HCT116 (cell line): ENCODE measurements at regions not wholly inside any gene's neighbourhood (a gene's known extent, or its start where the extent isn't known, plus 50 kb on each side); places are given as distances from the start of the nearest gene placed in this dataset.
"Not testable (repeated sequence)": the region's sequence is repeated elsewhere in the genome, so short reads cannot be mapped to it uniquely, and the experiment has no call there.

ENCODE experiments used
- ATAC-seq: fragments of 200-7000 bp; cut with Tn5 transposase; 2 replicates; pipeline ENCODE4 v1.9.1; 2020; ENCODE audit warnings: mild to moderate bottlenecking, moderate library complexity
- BruUV-seq: library from RNA; stranded (reverse); fragments of 400-500 nt; replicated peaks from 2 replicates; lab custom pipeline; 2021; lab: Mats Ljungman, UMichigan
- CTCF ChIA-PET: fragments of 300-600 bp; sonication (Branson Sonifier 250); formaldehyde crosslinking; loops from one replicate; lab custom pipeline; 2021; ENCODE audit warnings: antibody characterized with exemption; lab: Charles Lee
- POLR2A ChIA-PET: fragments of 300-600, 350-600 bp; sonication (Branson Sonifier 250); formaldehyde crosslinking; loops from one replicate; lab custom pipeline; 2021; ENCODE audit warnings: antibody characterized with exemption; lab: Charles Lee
- RAD21 ChIA-PET, 2 experiments: fragments of 300-600 bp; sonication (Branson Sonifier 250); formaldehyde crosslinking; loops; one replicate each; lab custom pipeline; 2023; ENCODE audit warnings: low total read pairs in 2 of 2; ENCODE audit not compliant: uncharacterized antibody in 2 of 2, unreplicated experiment in 2 of 2, low non-redundant PET in 1 of 2; lab: Charles Lee
- DNase-seq: peaks from one replicate; pipeline ENCODE4 v3.0.0-alpha.2; 2010; ENCODE audit warnings: low read depth, low spot score
- H2AFZ ChIP-seq: fragments of 200-600 bp; shearing (Covaris generic), sonication (generic); 2 replicates; pipeline ENCODE4 v1.6.1; 2017; ENCODE audit warnings: low read depth, mixed run types, mixed read lengths, antibody characterized with exemption, low read length; ENCODE audit not compliant: poor library complexity, severe bottlenecking
- H3K27ac ChIP-seq: 2 replicates; pipeline ENCODE4 v1.5.1; 2012; ENCODE audit warnings: low read depth, low read length
- H3K27me3 ChIP-seq: fragments of 200-600 bp; sonication (generic); 2 replicates; pipeline ENCODE4 v1.6.1; 2016; ENCODE audit warnings: mixed run types, low read length, mixed read lengths; ENCODE audit not compliant: insufficient read depth
- H3K36me3 ChIP-seq, 2 experiments: fragments of 200-500 bp in 1 of 2; fragments of 200-600 bp in 1 of 2; sonication (Bioruptor generic) in 1 of 2; sonication (generic) in 1 of 2; 2 replicates each; pipeline versions ENCODE4 v1.5.1 to v1.6.1; 2014 to 2016; ENCODE audit warnings: low read length in 2 of 2, inconsistent platforms in 1 of 2, mixed read lengths in 1 of 2, mixed run types in 1 of 2; ENCODE audit not compliant: insufficient read depth in 2 of 2, control insufficient read depth in 1 of 2
- H3K4me1 ChIP-seq, 2 experiments: fragments of 200-600 bp in 1 of 2; sonication (generic) in 1 of 2; 2 replicates each; pipeline versions ENCODE4 v1.5.1 to v1.6.1; 2012 to 2017; ENCODE audit warnings: low read length in 2 of 2, inconsistent platforms in 1 of 2, mild to moderate bottlenecking in 1 of 2, mixed read lengths in 1 of 2, mixed run types in 1 of 2, moderate library complexity in 1 of 2; ENCODE audit not compliant: insufficient read depth in 2 of 2, control insufficient read depth in 1 of 2
- H3K4me2 ChIP-seq: fragments of 200-600 bp; sonication (generic); 2 replicates; pipeline ENCODE4 v1.6.1; 2017; ENCODE audit warnings: mixed run types, low read length, mixed read lengths
- H3K4me3 ChIP-seq, 2 experiments: fragments of 200-600 bp in 1 of 2; sonication (generic) in 1 of 2; replicated peaks in 1 of 2; 2 replicates each; pipeline ENCODE4 v1.5.1; 2011 to 2016; ENCODE audit warnings: low read length in 2 of 2, control low read depth in 1 of 2, low read depth in 1 of 2, mild to moderate bottlenecking in 1 of 2, mixed read lengths in 1 of 2, mixed run types in 1 of 2
- H3K79me2 ChIP-seq: fragments of 200-600 bp; sonication (generic); 2 replicates; pipeline ENCODE4 v1.6.1; 2017; ENCODE audit warnings: mild to moderate bottlenecking, mixed run types, low read length, moderate library complexity, mixed read lengths; ENCODE audit not compliant: insufficient read depth
- H3K9ac ChIP-seq: fragments of 200-600 bp; sonication (generic); 2 replicates; pipeline ENCODE4 v1.6.1; 2016; ENCODE audit warnings: low read length, mixed read lengths
- H3K9me2 ChIP-seq: fragments of 200-600 bp; sonication (generic), shearing (Covaris generic); 2 replicates; pipeline ENCODE4 v1.6.1; 2017; ENCODE audit warnings: mixed run types, mild to moderate bottlenecking, moderate library complexity; ENCODE audit not compliant: insufficient read depth
- H3K9me3 ChIP-seq, 2 experiments: fragments of 200-500 bp in 1 of 2; fragments of 200-600 bp in 1 of 2; sonication (Bioruptor generic) in 1 of 2; sonication (generic) in 1 of 2; 2 replicates each; pipeline ENCODE4 v1.6.1; 2014 to 2017; ENCODE audit warnings: low read length in 2 of 2, mixed read lengths in 2 of 2, inconsistent platforms in 1 of 2, low read depth in 1 of 2, mild to moderate bottlenecking in 1 of 2, mixed run types in 1 of 2, moderate library complexity in 1 of 2; ENCODE audit not compliant: control insufficient read depth in 1 of 2, insufficient read depth in 1 of 2
- H4K20me1 ChIP-seq: fragments of 200-600 bp; sonication (generic), shearing (Covaris generic); 2 replicates; pipeline ENCODE4 v1.6.1; 2017; ENCODE audit warnings: mixed run types, mild to moderate bottlenecking, moderate library complexity; ENCODE audit not compliant: insufficient read depth
- ATF3 ChIP-seq: IDR thresholded peaks from 2 replicates; pipeline ENCODE4 v1.6.1; 2012
- EGR1 ChIP-seq: IDR thresholded peaks from 2 replicates; pipeline ENCODE4 v1.6.1; 2012; ENCODE audit warnings: low read depth
- JUND ChIP-seq: IDR thresholded peaks from 2 replicates; pipeline ENCODE4 v1.6.1; 2012
- MAX ChIP-seq: IDR thresholded peaks from 2 replicates; pipeline ENCODE4 v1.6.1; 2012
- POLR2A ChIP-seq: IDR thresholded peaks from 2 replicates; pipeline ENCODE4 v1.7.0; 2011; ENCODE audit warnings: borderline replicate concordance; ENCODE audit not compliant: insufficient read depth, insufficient read length; ENCODE audit errors: extremely low read depth
- REST ChIP-seq: IDR thresholded peaks from 2 replicates; pipeline ENCODE4 v1.6.1; 2012; ENCODE audit warnings: low read depth
- ZBTB33 ChIP-seq: IDR thresholded peaks from 2 replicates; pipeline ENCODE4 v1.6.1; 2011; ENCODE audit warnings: mild to moderate bottlenecking, low read length, moderate library complexity; ENCODE audit not compliant: insufficient replicate concordance; ENCODE audit errors: extremely low read depth
- intact Hi-C: fragments of 100-400 bp; cut with micrococcal nuclease; formaldehyde crosslinking; loops from 2 replicates; pipeline ENCODE4 v1.10.0; 2022

GRCh38 chr10:30742471-30742870 lies 112.9 kb upstream of the LYZL2 start:
- CTCF ChIA-PET = no interaction called here
- no peaks in the 10 kb centered on the region for H3K4me1 ChIP-seq
- no peak overlapping the region for H3K9ac ChIP-seq
- no peak overlapping the region for H3K4me2 ChIP-seq
- POLR2A ChIA-PET = no interaction called here
- H2AFZ ChIP-seq = no peak overlapping the region
- BruUV-seq = no TSS peak
- H3K79me2 ChIP-seq = no peaks in the 10 kb centered on the region
- no peak overlapping the region for H3K27ac ChIP-seq
- RAD21 ChIA-PET = no interaction called here
- H3K36me3 ChIP-seq = no peaks in the 10 kb centered on the region
- H3K27me3 ChIP-seq = no peaks in the 10 kb centered on the region
- intact Hi-C loops = no loop called here
- TF ChIP-seq ZBTB33 (no peak), MAX (no peak), REST (no peak), JUND (no peak), ATF3 (no peak), EGR1 (no peak), POLR2A (no peak)
- TF ChIP-seq, all 23 proteins: peak for 0
- DNase-seq (no peak), ATAC-seq (no peak)
- Histone ChIP-seq H3K9me2 (no peaks in the 10 kb centered on the region), H3K4me3 (no peak overlapping the region), H3K9me3 (no peaks in the 10 kb centered on the region), H4K20me1 (no peaks in the 10 kb centered on the region)

GRCh38 chr10:30740774-30741173 lies 111.2 kb upstream of the LYZL2 start:
- H3K9ac ChIP-seq, H4K20me1 ChIP-seq, H2AFZ ChIP-seq, BruUV-seq, H3K79me2 ChIP-seq, H3K27ac ChIP-seq, CTCF ChIA-PET, H3K9me2 ChIP-seq, H3K36me3 ChIP-seq, H3K4me1 ChIP-seq, H3K4me2 ChIP-seq, POLR2A ChIA-PET, H3K4me3 ChIP-seq, intact Hi-C loops, ATAC-seq, RAD21 ChIA-PET, DNase-seq, H3K27me3 ChIP-seq, H3K9me3 ChIP-seq: not testable (repeated sequence)
